GM12874 (cell line): ENCODE measurements at regions not wholly inside any gene's neighbourhood (a gene's known extent, or its start where the extent isn't known, plus 50 kb on each side); places are given as distances from the start of the nearest gene placed in this dataset.

Experiments used
- CTCF ChIP-seq: IDR thresholded peaks from 2 replicates; pipeline ENCODE4 v1.5.1; 2011; ENCODE audit warnings: low read depth, mild to moderate bottlenecking, control low read depth, low read length, moderate library complexity; ENCODE audit not compliant: insufficient read depth

GRCh38 chr7:88395715-88396114, 89.0 kb upstream of the STEAP4 start:
- TF ChIP-seq CTCF, result no peak

- TF ChIP-seq CTCF, result no peak
Observed at GRCh38 chr7:88391247-88391646, 84.6 kb upstream of the STEAP4 start.

- TF ChIP-seq CTCF, result no peak
Observed at GRCh38 chr7:88387368-88387767, 80.7 kb upstream of the STEAP4 start.

GRCh38 chr7:88386665-88387156, 80.0 kb upstream of the STEAP4 start:
- no peak for TF ChIP-seq CTCF

GRCh38 chr7:88377434-88377833, 70.7 kb upstream of the STEAP4 start:
- no peak for TF ChIP-seq CTCF

- no peak for TF ChIP-seq CTCF
Observed at GRCh38 chr7:88368686-88369085, 62.0 kb upstream of the STEAP4 start.

- TF ChIP-seq CTCF, result no peak
Observed at GRCh38 chr7:88366845-88367244, 60.2 kb upstream of the STEAP4 start.

- TF ChIP-seq CTCF, result no peak
Observed at GRCh38 chr7:88363869-88364268, 57.2 kb upstream of the STEAP4 start.
